ENCODE measurements at regions not wholly inside any gene's neighbourhood (a gene's known extent, or its start where the extent isn't known, plus 50 kb on each side); places are given as distances from the start of the nearest gene placed in this dataset.

- FAIRE-seq (no peak), ATAC-seq (no peak)
- in situ Hi-C loops (cut with MboI) = no loop called here
Observed at GRCh38 chr6:130500693-130501092, 134.9 kb downstream of the TMEM200A start.

More at GRCh38 chr6:130500693-130501092, 134.9 kb downstream of the TMEM200A start:
- intact Hi-C loops (cut with micrococcal nuclease) = no loop called here
- ChIA-PET POLR2A (no interaction called here), CTCF (ENCODE audit: low intra/inter-chr PET ratio) (no interaction called here)
- Histone ChIP-seq H3K79me2 (ENCODE audit: control insufficient read depth, insufficient read depth, low read length) (no peaks in the 10 kb centered on the region), H3K27ac (ENCODE audit: extremely low read depth, low read depth, low read length) (no peak overlapping the region), H3K4me3 (no peak overlapping the region), H3K9me1 (ENCODE audit: control insufficient read depth, insufficient read depth, low read length) (no peaks in the 10 kb centered on the region), H3K4me1 (replicated peaks in 1 of 2; ENCODE audit: control insufficient read depth in 2 of 2, insufficient read depth in 2 of 2, low read length in 2 of 2) (no peaks in the 10 kb centered on the region), H3K36me3 (ENCODE audit: control insufficient read depth, insufficient read depth, low read length) (no peaks in the 10 kb centered on the region), H4K20me1 (replicated peaks; ENCODE audit: control insufficient read depth, insufficient read depth, low read length) (no peaks in the 10 kb centered on the region), H2AFZ (ENCODE audit: low read depth, low read length) (no peak overlapping the region), H3K9me3 (replicated peaks; ENCODE audit: control insufficient read depth, insufficient read depth, low read depth, low read length) (no peaks in the 10 kb centered on the region), H3K4me2 (ENCODE audit: insufficient read depth, low read length) (no peak overlapping the region), H3K27me3 (ENCODE audit: control insufficient read depth in 2 of 2, insufficient read depth in 2 of 2, low read length in 2 of 2) (no peaks in the 10 kb centered on the region), H3K9ac (ENCODE audit: insufficient read depth in 1 of 2, low read depth in 2 of 2, low read length in 2 of 2) (no peak overlapping the region)
- TF ChIP-seq CTBP1 (IDR thresholded peaks at IDR 0.05; ENCODE audit: borderline replicate concordance) (no peak), FOXP1 (CRISPR knock-in tag; IDR thresholded peaks at IDR 0.05) (no peak), CUX1 (CRISPR knock-in tag; IDR thresholded peaks at IDR 0.05) (no peak), ZBED1 (IDR thresholded peaks at IDR 0.05) (no peak), FOXJ3 (CRISPR knock-in tag; IDR thresholded peaks at IDR 0.05) (no peak), NONO (IDR thresholded peaks at IDR 0.05; ENCODE audit: low read depth in 2 of 2, low read length in 1 of 2) (no peak), U2AF2 (optimal IDR thresholded peaks at IDR 0.05; ENCODE audit: low read depth, low read length) (no peak), HDAC3 (IDR thresholded peaks at IDR 0.05; ENCODE audit: borderline replicate concordance, partially characterized antibody) (no peak), ETS2 (tag; IDR thresholded peaks at IDR 0.05; ENCODE audit: borderline replicate concordance, poor library complexity, severe bottlenecking) (no peak), ZC3H11A (IDR thresholded peaks at IDR 0.05; ENCODE audit: low read depth, low read length) (no peak), ZNF583 (CRISPR knock-in tag; IDR thresholded peaks at IDR 0.05) (no peak)
- BruUV-seq (replicated peaks) = no TSS peak
- WGBS (ENCODE audit: insufficient coverage, low coverage, missing lambda C conversion rate) = 0% methylated on average over 6 of the region's 6 CpGs
- no peak for DNase-seq (ENCODE audit: extremely low read depth in 1 of 4, low spot score in 3 of 4)
